ENCODE measurements at regions not wholly inside any gene's neighbourhood (a gene's known extent, or its start where the extent isn't known, plus 50 kb on each side); places are given as distances from the start of the nearest gene placed in this dataset.

GRCh38 chr3:105096071-105096470 is 270.6 kb upstream of the ALCAM start:
- Histone ChIP-seq H3K27ac (ENCODE audit: control insufficient read depth, insufficient read depth, low read length) (no peak overlapping the region), H3K9ac (ENCODE audit: control insufficient read depth, extremely low read depth, insufficient read depth, low read length) (no peak overlapping the region)
- FAIRE-seq: no peak

DNA sequence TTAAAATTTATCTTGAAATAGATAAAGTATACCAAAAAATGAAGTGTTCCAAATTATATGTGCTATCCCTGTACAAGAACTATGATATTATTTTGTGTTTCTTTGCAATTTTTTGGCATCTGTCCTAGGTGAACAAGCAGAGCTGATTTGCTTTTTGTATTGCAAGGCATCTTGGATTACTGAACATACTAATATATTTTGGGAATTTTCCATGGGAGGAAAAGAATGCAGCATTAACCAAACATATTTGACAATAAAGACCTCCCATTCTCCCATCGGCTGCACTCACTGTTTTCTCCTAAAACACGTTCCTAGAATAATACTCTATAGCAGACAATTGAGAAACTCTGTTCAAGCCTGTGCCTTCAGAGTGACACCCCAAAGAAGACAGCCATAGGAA is 265.1 kb upstream of the ALCAM start:
- DNase-seq (ENCODE audit: low read depth, low spot score) (no peak), FAIRE-seq (no peak)
- dilution Hi-C loops (cut with MboI; ENCODE audit: extremely low pct_ligation_motif_present, low sequenced_read_pairs): no loop called here
- H3K27me3 ChIP-seq (ENCODE audit: control insufficient read depth, extremely low read depth, insufficient read depth, low read length): no peaks in the 10 kb centered on the region
- H3K27ac ChIP-seq (ENCODE audit: control insufficient read depth, insufficient read depth, low read length): no peak overlapping the region
- H3K9me1 ChIP-seq (ENCODE audit: control insufficient read depth, extremely low read depth, insufficient read depth, low read length): no peaks in the 10 kb centered on the region
- H3K9me3 ChIP-seq (ENCODE audit: control insufficient read depth, low read depth, low read length): no peaks in the 10 kb centered on the region
- H3K4me1 ChIP-seq (ENCODE audit: control insufficient read depth, extremely low read depth, insufficient read depth, low read length): no peaks in the 10 kb centered on the region
- no peak overlapping the region for H3K9ac ChIP-seq (ENCODE audit: control insufficient read depth, extremely low read depth, insufficient read depth, low read length)
- H3K4me2 ChIP-seq (ENCODE audit: control insufficient read depth, extremely low read depth, insufficient read depth, low read depth, low read length): no peak overlapping the region
- H3K4me3 ChIP-seq (ENCODE audit: control insufficient read depth in 2 of 3, extremely low read depth in 1 of 3, insufficient read depth in 2 of 3, low read depth in 1 of 3, low read length in 3 of 3): no peak overlapping the region
- no peaks in the 10 kb centered on the region for H3K36me3 ChIP-seq (ENCODE audit: control insufficient read depth in 2 of 2, extremely low read depth in 1 of 2, insufficient read depth in 2 of 2, low read length in 2 of 2)
- TF ChIP-seq, protein P1, sequence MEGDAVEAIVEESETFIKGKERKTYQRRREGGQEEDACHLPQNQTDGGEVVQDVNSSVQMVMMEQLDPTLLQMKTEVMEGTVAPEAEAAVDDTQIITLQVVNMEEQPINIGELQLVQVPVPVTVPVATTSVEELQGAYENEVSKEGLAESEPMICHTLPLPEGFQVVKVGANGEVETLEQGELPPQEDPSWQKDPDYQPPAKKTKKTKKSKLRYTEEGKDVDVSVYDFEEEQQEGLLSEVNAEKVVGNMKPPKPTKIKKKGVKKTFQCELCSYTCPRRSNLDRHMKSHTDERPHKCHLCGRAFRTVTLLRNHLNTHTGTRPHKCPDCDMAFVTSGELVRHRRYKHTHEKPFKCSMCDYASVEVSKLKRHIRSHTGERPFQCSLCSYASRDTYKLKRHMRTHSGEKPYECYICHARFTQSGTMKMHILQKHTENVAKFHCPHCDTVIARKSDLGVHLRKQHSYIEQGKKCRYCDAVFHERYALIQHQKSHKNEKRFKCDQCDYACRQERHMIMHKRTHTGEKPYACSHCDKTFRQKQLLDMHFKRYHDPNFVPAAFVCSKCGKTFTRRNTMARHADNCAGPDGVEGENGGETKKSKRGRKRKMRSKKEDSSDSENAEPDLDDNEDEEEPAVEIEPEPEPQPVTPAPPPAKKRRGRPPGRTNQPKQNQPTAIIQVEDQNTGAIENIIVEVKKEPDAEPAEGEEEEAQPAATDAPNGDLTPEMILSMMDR (optimal IDR thresholded peaks at IDR 0.05 in 1 of 3, IDR thresholded peaks at IDR 0.05 in 1 of 3, conservative IDR thresholded peaks at IDR 0.05 in 1 of 3; ENCODE audit: extremely low read depth in 1 of 3, insufficient read depth in 2 of 3, low read length in 3 of 3): no peak
- TF ChIP-seq EZH2 (IDR thresholded peaks at IDR 0.05; ENCODE audit: low read length): no peak
- no peaks in the 10 kb centered on the region for H4K20me1 ChIP-seq (ENCODE audit: control insufficient read depth, extremely low read depth, insufficient read depth, low read length)
- no peaks in the 10 kb centered on the region for H3K79me2 ChIP-seq (ENCODE audit: control insufficient read depth, insufficient read depth, low read length)
- no peak overlapping the region for H2AFZ ChIP-seq (ENCODE audit: control insufficient read depth, low read length)

More at GRCh38 chr3:105096071-105096470, 270.6 kb upstream of the ALCAM start:
- Histone ChIP-seq H3K27me3 (ENCODE audit: control insufficient read depth, extremely low read depth, insufficient read depth, low read length) (no peaks in the 10 kb centered on the region), H3K4me3 (ENCODE audit: control insufficient read depth in 2 of 3, extremely low read depth in 1 of 3, insufficient read depth in 2 of 3, low read depth in 1 of 3, low read length in 3 of 3) (no peak overlapping the region), H3K9me1 (ENCODE audit: control insufficient read depth, extremely low read depth, insufficient read depth, low read length) (no peaks in the 10 kb centered on the region), H3K36me3 (ENCODE audit: control insufficient read depth in 2 of 2, extremely low read depth in 1 of 2, insufficient read depth in 2 of 2, low read length in 2 of 2) (no peaks in the 10 kb centered on the region), H3K4me2 (ENCODE audit: control insufficient read depth, extremely low read depth, insufficient read depth, low read depth, low read length) (no peak overlapping the region), H3K79me2 (ENCODE audit: control insufficient read depth, insufficient read depth, low read length) (no peaks in the 10 kb centered on the region), H2AFZ (ENCODE audit: control insufficient read depth, low read length) (no peak overlapping the region), H3K9me3 (ENCODE audit: control insufficient read depth, low read depth, low read length) (no peaks in the 10 kb centered on the region), H4K20me1 (ENCODE audit: control insufficient read depth, extremely low read depth, insufficient read depth, low read length) (no peaks in the 10 kb centered on the region), H3K4me1 (ENCODE audit: control insufficient read depth, extremely low read depth, insufficient read depth, low read length) (no peaks in the 10 kb centered on the region)
- DNase-seq (ENCODE audit: low read depth, low spot score): no peak
- dilution Hi-C loops (cut with MboI; ENCODE audit: extremely low pct_ligation_motif_present, low sequenced_read_pairs): no loop called here
- no peak for TF ChIP-seq EZH2 (IDR thresholded peaks at IDR 0.05; ENCODE audit: low read length)
- TF ChIP-seq, protein P1 (optimal IDR thresholded peaks at IDR 0.05 in 1 of 3, IDR thresholded peaks at IDR 0.05 in 1 of 3, conservative IDR thresholded peaks at IDR 0.05 in 1 of 3; ENCODE audit: extremely low read depth in 1 of 3, insufficient read depth in 2 of 3, low read length in 3 of 3): no peak
